Cardiac muscle cell (in vitro differentiated cells and primary cell): ENCODE measurements at regions not wholly inside any gene's neighbourhood (a gene's known extent, or its start where the extent isn't known, plus 50 kb on each side); places are given as distances from the start of the nearest gene placed in this dataset.

Experiments
- DNase-seq, 2 donors: peaks; one replicate each; pipeline versions ENCODE4 v3.0.0 to v3.0.0-alpha.2; 2010 to 2017; ENCODE audit warnings: low read depth in 1 of 2, low spot score in 1 of 2
- H3K27ac ChIP-seq: fragments of 200-600 bp; sonication (generic); 2 replicates; pipeline ENCODE4 v1.5.1; 2016
- H3K27me3 ChIP-seq: fragments of 200-600 bp; sonication (generic); 2 replicates; pipeline ENCODE4 v1.6.0; 2016; ENCODE audit warnings: control low read depth
- H3K36me3 ChIP-seq: fragments of 200-600 bp; sonication (generic); 2 replicates; pipeline ENCODE4 v1.5.1; 2016; ENCODE audit warnings: control low read depth
- H3K4me1 ChIP-seq: fragments of 200-600 bp; sonication (generic); 2 replicates; pipeline ENCODE4 v1.8.1; 2017; ENCODE audit warnings: low read depth, mild to moderate bottlenecking, mixed run types
- H3K4me3 ChIP-seq: fragments of 200-600 bp; sonication (generic); 2 replicates; pipeline ENCODE4 v1.5.1; 2016; ENCODE audit warnings: mild to moderate bottlenecking
- H3K9me3 ChIP-seq: fragments of 200-600 bp; sonication (generic); 2 replicates; pipeline ENCODE4 v1.5.1; 2017; ENCODE audit warnings: low read depth, mild to moderate bottlenecking, control low read depth
- CTCF ChIP-seq: IDR thresholded peaks from 2 replicates; pipeline ENCODE4 v1.5.1; 2012; ENCODE audit warnings: low read depth, mild to moderate bottlenecking, low read length

DNA sequence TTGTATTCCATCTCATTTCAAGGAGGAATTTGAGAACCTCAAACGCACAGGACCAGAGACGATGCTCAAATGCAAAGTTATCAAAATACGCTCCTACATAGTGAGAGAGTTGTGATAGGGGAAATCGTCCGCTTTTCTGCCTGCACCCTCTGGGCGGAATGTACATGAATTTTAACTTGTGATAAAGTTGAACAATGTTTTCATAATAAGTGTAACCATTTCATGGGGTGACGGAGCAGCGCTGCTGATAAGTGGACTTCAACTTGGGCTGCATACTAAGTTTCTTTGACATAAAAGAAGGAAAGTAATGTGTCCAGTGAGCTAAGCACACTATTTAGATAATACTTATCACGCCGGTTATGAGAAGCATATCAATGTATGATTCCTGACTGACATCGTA is 497.5 kb upstream of the MGMT start:
- no peak for DNase-seq
- H3K27ac ChIP-seq = no peak overlapping the region
- H3K27me3 ChIP-seq = no peaks in the 10 kb centered on the region
- no peaks in the 10 kb centered on the region for H3K4me1 ChIP-seq
- H3K36me3 ChIP-seq = no peaks in the 10 kb centered on the region
- H3K9me3 ChIP-seq = no peaks in the 10 kb centered on the region
- H3K4me3 ChIP-seq = no peak overlapping the region
- no peak for TF ChIP-seq CTCF

GRCh38 chr10:128971374-128972035 is 495.5 kb upstream of the MGMT start:
- no peak for TF ChIP-seq CTCF
- H3K4me3 ChIP-seq = no peak overlapping the region
- no peaks in the 10 kb centered on the region for H3K36me3 ChIP-seq
- DNase-seq = no peak
- H3K9me3 ChIP-seq = no peaks in the 10 kb centered on the region
- H3K27me3 ChIP-seq = no peaks in the 10 kb centered on the region
- no peaks in the 10 kb centered on the region for H3K4me1 ChIP-seq
- H3K27ac ChIP-seq = no peak overlapping the region

DNA sequence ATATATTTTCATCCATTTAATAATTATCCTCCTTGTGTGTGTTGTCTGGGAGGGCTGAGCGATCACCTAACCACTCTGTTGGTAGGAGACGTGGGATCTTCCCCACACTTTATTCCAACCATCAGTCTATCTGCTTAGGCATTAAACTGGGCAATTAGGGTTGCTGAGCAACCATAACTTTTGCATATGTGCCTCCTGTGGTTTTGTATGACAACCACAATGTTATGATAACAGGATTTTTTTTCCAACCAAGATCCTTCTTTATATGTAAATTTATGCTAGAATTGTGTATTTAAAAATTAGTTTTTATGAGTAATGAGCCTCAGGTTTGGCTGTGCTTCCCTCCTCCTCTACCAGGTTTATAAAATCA is 495.0 kb upstream of the MGMT start:
- no peaks in the 10 kb centered on the region for H3K27me3 ChIP-seq

DNA sequence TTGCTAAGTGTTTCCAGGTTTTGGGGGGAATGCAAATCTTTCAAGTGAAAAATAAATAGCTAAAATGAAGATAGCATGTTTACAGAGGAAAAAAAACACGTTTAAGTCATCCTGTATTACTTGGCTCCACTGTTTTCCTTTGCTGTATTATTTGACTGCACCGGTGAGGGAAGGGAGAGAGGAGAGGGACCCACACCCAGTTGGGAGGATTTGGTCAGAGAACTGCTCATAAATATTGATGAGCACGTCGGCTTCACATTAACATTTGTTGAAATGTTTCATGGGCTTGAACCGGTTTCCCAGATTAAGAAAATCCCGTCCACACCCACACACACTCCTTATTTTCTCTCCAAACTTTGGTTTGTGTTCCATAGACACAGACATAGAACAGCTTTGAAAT is 493.8 kb upstream of the MGMT start:
- H3K36me3 ChIP-seq = no peaks in the 10 kb centered on the region
- DNase-seq = no peak
- H3K9me3 ChIP-seq = no peaks in the 10 kb centered on the region
- no peak overlapping the region for H3K27ac ChIP-seq
- H3K4me3 ChIP-seq = no peak overlapping the region
- H3K27me3 ChIP-seq = no peaks in the 10 kb centered on the region
- no peak for TF ChIP-seq CTCF
- H3K4me1 ChIP-seq = no peaks in the 10 kb centered on the region

More for the DNA sequence above, 495.0 kb upstream of the MGMT start:
- TF ChIP-seq CTCF = no peak
- Histone ChIP-seq H3K9me3 (no peaks in the 10 kb centered on the region), H3K36me3 (no peaks in the 10 kb centered on the region), H3K4me3 (no peak overlapping the region), H3K4me1 (no peaks in the 10 kb centered on the region), H3K27ac (no peak overlapping the region)
- no peak for DNase-seq

GRCh38 chr10:128976856-128977255 is 490.2 kb upstream of the MGMT start:
- H3K4me1 ChIP-seq = no peaks in the 10 kb centered on the region
- H3K27me3 ChIP-seq = no peaks in the 10 kb centered on the region
- H3K9me3 ChIP-seq = no peaks in the 10 kb centered on the region
- no peak for DNase-seq
- no peak overlapping the region for H3K4me3 ChIP-seq
- H3K36me3 ChIP-seq = no peaks in the 10 kb centered on the region
- no peak for TF ChIP-seq CTCF
- no peak overlapping the region for H3K27ac ChIP-seq
